ENCODE measurements at regions not wholly inside any gene's neighbourhood (a gene's known extent, or its start where the extent isn't known, plus 50 kb on each side); places are given as distances from the start of the nearest gene placed in this dataset.

DNA sequence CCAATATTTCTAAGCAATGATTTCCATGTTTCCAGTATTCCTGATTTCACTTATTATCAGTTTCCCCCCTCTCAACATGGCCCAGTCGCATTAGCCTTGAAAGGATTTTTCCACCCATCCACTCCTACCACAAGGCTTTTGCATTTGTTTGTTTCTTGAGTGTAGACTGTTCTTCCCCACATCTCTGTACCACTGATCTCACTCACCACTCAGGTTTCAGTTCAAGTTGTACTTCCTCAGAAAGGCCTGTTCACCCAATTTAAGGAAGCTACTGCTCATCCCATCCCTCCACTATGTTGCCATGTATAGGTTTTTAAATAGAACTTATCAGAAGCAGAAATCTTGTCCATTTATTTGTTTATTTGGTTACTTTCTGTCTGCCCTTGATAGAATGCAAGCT lies 472.3 kb downstream of the FAM181B start:
- Histone ChIP-seq H3K27me3 (ENCODE audit: control insufficient read depth in 1 of 2, insufficient read depth in 2 of 2, low read length in 2 of 2) (no peaks in the 10 kb centered on the region), H3K4me3 (ENCODE audit: low read length) (no peak overlapping the region), H3K9me3 (ENCODE audit: control insufficient read depth in 1 of 2, insufficient read depth in 1 of 2, low read length in 2 of 2) (no peaks in the 10 kb centered on the region), H3K36me3 (ENCODE audit: insufficient read depth, low read length) (no peaks in the 10 kb centered on the region), H3K27ac (ENCODE audit: low read depth in 1 of 2, low read length in 2 of 2) (no peak overlapping the region), H3K4me1 (ENCODE audit: insufficient read depth, low read length) (no peaks in the 10 kb centered on the region)
- ChIA-PET POLR2A (no interaction called here), CTCF (no interaction called here)
- intact Hi-C loops (cut with DNase I, micrococcal nuclease), result no loop called here
- ATAC-seq (ENCODE audit: poor library complexity), result no peak
- Mint-ChIP-seq H3K4me3 (no peak overlapping the region), H3K4me1 (ENCODE audit: low read depth) (no peaks in the 10 kb centered on the region), H3K9me3 (no peaks in the 10 kb centered on the region), H3K27ac (no peak overlapping the region), H3K36me3 (ENCODE audit: low read depth) (no peaks in the 10 kb centered on the region), H3K27me3 (peaks cover 5% of the 10 kb centered on the region)
- no peak for DNase-seq
- TF ChIP-seq, protein P1, sequence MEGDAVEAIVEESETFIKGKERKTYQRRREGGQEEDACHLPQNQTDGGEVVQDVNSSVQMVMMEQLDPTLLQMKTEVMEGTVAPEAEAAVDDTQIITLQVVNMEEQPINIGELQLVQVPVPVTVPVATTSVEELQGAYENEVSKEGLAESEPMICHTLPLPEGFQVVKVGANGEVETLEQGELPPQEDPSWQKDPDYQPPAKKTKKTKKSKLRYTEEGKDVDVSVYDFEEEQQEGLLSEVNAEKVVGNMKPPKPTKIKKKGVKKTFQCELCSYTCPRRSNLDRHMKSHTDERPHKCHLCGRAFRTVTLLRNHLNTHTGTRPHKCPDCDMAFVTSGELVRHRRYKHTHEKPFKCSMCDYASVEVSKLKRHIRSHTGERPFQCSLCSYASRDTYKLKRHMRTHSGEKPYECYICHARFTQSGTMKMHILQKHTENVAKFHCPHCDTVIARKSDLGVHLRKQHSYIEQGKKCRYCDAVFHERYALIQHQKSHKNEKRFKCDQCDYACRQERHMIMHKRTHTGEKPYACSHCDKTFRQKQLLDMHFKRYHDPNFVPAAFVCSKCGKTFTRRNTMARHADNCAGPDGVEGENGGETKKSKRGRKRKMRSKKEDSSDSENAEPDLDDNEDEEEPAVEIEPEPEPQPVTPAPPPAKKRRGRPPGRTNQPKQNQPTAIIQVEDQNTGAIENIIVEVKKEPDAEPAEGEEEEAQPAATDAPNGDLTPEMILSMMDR (IDR thresholded peaks at IDR 0.05), result no peak

DNA sequence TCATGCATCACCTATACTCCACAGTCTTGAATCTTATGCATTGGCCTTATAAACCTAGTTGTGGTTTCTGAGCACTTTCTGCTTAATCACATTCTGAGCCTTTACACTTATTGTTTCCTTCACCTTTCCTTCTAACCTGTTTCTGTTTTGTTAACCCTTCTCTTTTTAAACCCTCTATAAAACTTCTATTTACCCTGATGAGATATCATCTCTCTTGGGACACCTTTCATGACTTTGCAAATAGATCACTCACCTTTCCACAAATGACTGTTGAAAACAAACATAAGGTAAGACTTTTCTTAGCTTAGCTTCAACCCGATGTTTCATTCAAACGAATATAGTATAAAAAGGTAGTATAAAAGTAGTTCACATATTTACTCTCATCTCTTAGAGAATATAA lies 483.6 kb downstream of the FAM181B start:
- Histone ChIP-seq H3K36me3 (ENCODE audit: insufficient read depth, low read length) (no peaks in the 10 kb centered on the region), H3K27ac (ENCODE audit: low read depth in 1 of 2, low read length in 2 of 2) (no peak overlapping the region), H3K4me3 (ENCODE audit: low read length) (no peak overlapping the region), H3K9me3 (ENCODE audit: control insufficient read depth in 1 of 2, insufficient read depth in 1 of 2, low read length in 2 of 2) (no peaks in the 10 kb centered on the region), H3K27me3 (ENCODE audit: control insufficient read depth in 1 of 2, insufficient read depth in 2 of 2, low read length in 2 of 2) (no peaks in the 10 kb centered on the region), H3K4me1 (ENCODE audit: insufficient read depth, low read length) (no peaks in the 10 kb centered on the region)
- ATAC-seq (ENCODE audit: poor library complexity), result no peak
- Mint-ChIP-seq H3K4me3 (no peak overlapping the region), H3K27ac (no peak overlapping the region), H3K27me3 (no peaks in the 10 kb centered on the region), H3K36me3 (ENCODE audit: low read depth) (no peaks in the 10 kb centered on the region), H3K4me1 (ENCODE audit: low read depth) (no peaks in the 10 kb centered on the region), H3K9me3 (no peaks in the 10 kb centered on the region)
- DNase-seq, result no peak
- CTCF ChIA-PET, result no interaction called here
- POLR2A ChIA-PET, result no interaction called here
- TF ChIP-seq, protein P1 (IDR thresholded peaks at IDR 0.05), result no peak
- intact Hi-C loops (cut with DNase I, micrococcal nuclease), result no loop called here

DNA sequence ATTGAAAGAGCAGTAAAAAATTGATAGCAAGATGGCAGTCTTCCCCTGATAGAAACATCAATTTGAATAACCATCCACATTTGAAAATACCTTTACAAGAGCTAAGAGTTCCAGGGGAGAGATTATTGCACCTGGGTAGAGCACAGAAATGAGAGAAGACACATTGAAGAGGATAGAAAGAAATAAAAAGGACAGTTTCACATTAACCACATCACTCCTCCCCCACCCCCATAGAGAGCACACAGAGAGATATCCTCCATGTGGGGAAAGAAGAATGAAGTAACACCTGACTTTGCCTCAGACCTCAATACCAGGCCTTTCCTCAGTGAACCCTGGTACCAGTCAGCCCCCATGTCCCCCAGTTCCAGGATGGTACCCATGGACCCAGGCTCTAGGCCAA lies 486.7 kb downstream of the FAM181B start:
- no peaks in the 10 kb centered on the region for H3K27me3 ChIP-seq (ENCODE audit: control insufficient read depth in 1 of 2, insufficient read depth in 2 of 2, low read length in 2 of 2)
- no peak overlapping the region for H3K27ac Mint-ChIP-seq
- CTCF ChIA-PET, result no interaction called here

More for the DNA sequence above, 486.7 kb downstream of the FAM181B start:
- intact Hi-C loops (cut with DNase I, micrococcal nuclease), result no loop called here
- Mint-ChIP-seq H3K4me3 (no peak overlapping the region), H3K4me1 (ENCODE audit: low read depth) (no peaks in the 10 kb centered on the region), H3K9me3 (no peaks in the 10 kb centered on the region), H3K36me3 (ENCODE audit: low read depth) (no peaks in the 10 kb centered on the region), H3K27me3 (no peaks in the 10 kb centered on the region)
- no peaks in the 10 kb centered on the region for H3K36me3 ChIP-seq (ENCODE audit: insufficient read depth, low read length)
- TF ChIP-seq, protein P1 (IDR thresholded peaks at IDR 0.05), result no peak
- ATAC-seq (ENCODE audit: poor library complexity) (no peak), DNase-seq (no peak)
- POLR2A ChIA-PET, result no interaction called here
- no peaks in the 10 kb centered on the region for H3K9me3 ChIP-seq (ENCODE audit: control insufficient read depth in 1 of 2, insufficient read depth in 1 of 2, low read length in 2 of 2)
- no peak overlapping the region for H3K4me3 ChIP-seq (ENCODE audit: low read length)
- no peaks in the 10 kb centered on the region for H3K4me1 ChIP-seq (ENCODE audit: insufficient read depth, low read length)
- no peak overlapping the region for H3K27ac ChIP-seq (ENCODE audit: low read depth in 1 of 2, low read length in 2 of 2)

All from CD4-positive, alpha-beta T cell (primary cell).